Right atrium auricular region (tissue), 2 donors: ENCODE measurements at regions not wholly inside any gene's neighbourhood (a gene's known extent, or its start where the extent isn't known, plus 50 kb on each side); places are given as distances from the start of the nearest gene placed in this dataset.
"Not testable (repeated sequence)": the region's sequence is repeated elsewhere in the genome, so short reads cannot be mapped to it uniquely, and the experiment has no call there.

Experiments used
- DNase-seq: peaks from one replicate; pipeline ENCODE4 v3.0.0-alpha.2; 2019; ENCODE audit warnings: low spot score
- H3K27ac ChIP-seq, 2 donors: fragments of 200-600 bp; sonication (generic); 1 replicate in 1 of 2; 2 replicates in 1 of 2; pipeline ENCODE4 v1.5.1; 2016 to 2019
- H3K27me3 ChIP-seq, 2 donors: fragments of 200-600 bp; sonication (generic); one replicate each; pipeline versions ENCODE4 v1.5.1 to v1.6.0; 2017 to 2019
- H3K36me3 ChIP-seq: fragments of 200-600 bp; sonication (generic); one replicate; pipeline ENCODE4 v1.5.1; 2016
- H3K4me1 ChIP-seq, 2 donors: fragments of 200-600 bp; sonication (generic); one replicate each; pipeline versions ENCODE4 v1.5.1 to v1.6.0; 2017 to 2019
- H3K4me3 ChIP-seq, 2 donors: fragments of 200-600 bp; sonication (generic); 1 replicate in 1 of 2; 2 replicates in 1 of 2; pipeline ENCODE4 v1.5.1; 2017 to 2019; ENCODE audit warnings: mild to moderate bottlenecking in 1 of 2, moderate library complexity in 1 of 2
- H3K9me3 ChIP-seq, 2 donors: fragments of 200-600 bp; sonication (generic); one replicate each; pipeline ENCODE4 v1.5.1; 2019
- CTCF ChIP-seq, 2 donors: fragments of 200-600 bp; sonication (generic); IDR thresholded peaks; one replicate each; pipeline ENCODE4 v1.5.1; 2019; ENCODE audit warnings: antibody characterized with exemption in 2 of 2

DNA sequence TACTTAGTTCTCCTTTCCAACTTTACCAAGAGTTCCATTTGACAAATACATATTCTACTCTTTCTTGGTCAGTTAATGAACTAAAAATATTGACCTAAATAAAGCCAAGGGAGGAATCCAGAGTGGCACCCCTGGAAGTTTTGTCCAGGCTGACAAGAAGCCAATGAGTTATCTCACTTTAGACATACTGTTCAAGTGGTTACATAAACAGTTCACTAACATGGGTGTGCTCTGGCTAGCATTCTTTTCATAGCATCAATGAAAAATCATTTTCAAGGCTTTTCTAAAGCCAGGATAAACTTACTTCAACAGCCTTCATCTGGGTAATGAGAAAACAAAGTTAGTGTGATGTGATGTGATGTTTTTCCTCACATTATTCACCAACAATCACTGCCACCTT is 649.4 kb downstream of the TDRD15 start:
- H3K9me3 ChIP-seq, result no peaks in the 10 kb centered on the region
- no peak for TF ChIP-seq CTCF (IDR thresholded peaks at IDR 0.05)
- H3K27me3 ChIP-seq, result no peaks in the 10 kb centered on the region
- no peaks in the 10 kb centered on the region for H3K36me3 ChIP-seq
- H3K27ac ChIP-seq, result peak overlapping the region; percentile 6 to 8
- no peak for DNase-seq
- peaks cover 0 to 13% of the 10 kb centered on the region in 2 donors for H3K4me1 ChIP-seq
- H3K4me3 ChIP-seq, result no peak overlapping the region

GRCh38 chr2:21774691-21775368 is 651.1 kb downstream of the TDRD15 start:
- TF ChIP-seq CTCF (IDR thresholded peaks at IDR 0.05), result no peak
- Histone ChIP-seq H3K4me1 (peaks cover 0 to 13% of the 10 kb centered on the region in 2 donors), H3K27me3 (no peaks in the 10 kb centered on the region), H3K27ac (no peak overlapping the region), H3K9me3 (no peaks in the 10 kb centered on the region), H3K36me3 (no peaks in the 10 kb centered on the region), H3K4me3 (no peak overlapping the region)
- DNase-seq, result no peak

DNA sequence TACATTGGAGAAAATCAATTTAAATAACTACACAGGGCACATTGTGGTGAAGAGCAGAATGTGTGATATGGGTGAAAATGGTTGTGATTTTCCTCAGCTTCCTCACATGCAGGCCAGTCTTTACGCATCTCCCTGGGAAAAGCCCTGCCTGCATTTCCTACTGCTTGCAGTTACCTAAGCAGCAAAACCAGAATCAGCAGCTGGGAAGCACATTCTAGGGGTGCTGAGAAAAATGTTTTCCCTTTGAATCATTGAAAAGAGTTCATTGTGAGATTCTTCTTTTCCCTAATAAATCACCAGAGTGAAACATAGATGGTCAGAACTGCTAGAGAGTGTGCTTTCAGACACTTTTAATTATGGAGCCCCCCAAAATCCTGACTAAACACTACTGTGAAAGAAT is 656.0 kb downstream of the TDRD15 start:
- H3K36me3 ChIP-seq, result no peaks in the 10 kb centered on the region
- no peaks in the 10 kb centered on the region for H3K27me3 ChIP-seq
- TF ChIP-seq CTCF (IDR thresholded peaks at IDR 0.05), result no peak
- H3K4me1 ChIP-seq, result no peaks in the 10 kb centered on the region
- no peaks in the 10 kb centered on the region for H3K9me3 ChIP-seq
- DNase-seq, result no peak
- H3K27ac ChIP-seq, result no peak overlapping the region
- no peak overlapping the region for H3K4me3 ChIP-seq

DNA sequence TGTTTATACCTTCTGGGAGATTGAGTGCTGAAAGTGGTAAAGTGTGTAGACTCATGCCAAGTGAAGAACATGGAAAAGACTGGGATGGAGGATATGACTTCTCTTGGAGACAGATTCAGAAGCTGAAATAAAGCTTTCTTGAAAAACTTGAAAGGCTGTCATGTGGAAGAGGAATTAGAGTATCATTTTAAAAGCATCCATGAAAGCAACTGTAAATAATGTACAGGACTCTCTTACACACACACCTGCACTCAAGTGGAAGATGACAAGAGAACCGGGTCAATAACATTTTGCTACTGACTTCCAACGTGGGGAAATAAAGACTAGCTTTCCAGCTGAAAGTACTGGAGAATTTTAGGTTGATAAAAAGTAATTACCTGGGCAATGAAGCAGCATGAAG is 658.2 kb downstream of the TDRD15 start:
- no peak for TF ChIP-seq CTCF (IDR thresholded peaks at IDR 0.05)
- Histone ChIP-seq H3K27me3 (no peaks in the 10 kb centered on the region), H3K4me1 (no peaks in the 10 kb centered on the region), H3K36me3 (no peaks in the 10 kb centered on the region), H3K27ac (no peak overlapping the region), H3K9me3 (no peaks in the 10 kb centered on the region), H3K4me3 (no peak overlapping the region)
- no peak for DNase-seq

DNA sequence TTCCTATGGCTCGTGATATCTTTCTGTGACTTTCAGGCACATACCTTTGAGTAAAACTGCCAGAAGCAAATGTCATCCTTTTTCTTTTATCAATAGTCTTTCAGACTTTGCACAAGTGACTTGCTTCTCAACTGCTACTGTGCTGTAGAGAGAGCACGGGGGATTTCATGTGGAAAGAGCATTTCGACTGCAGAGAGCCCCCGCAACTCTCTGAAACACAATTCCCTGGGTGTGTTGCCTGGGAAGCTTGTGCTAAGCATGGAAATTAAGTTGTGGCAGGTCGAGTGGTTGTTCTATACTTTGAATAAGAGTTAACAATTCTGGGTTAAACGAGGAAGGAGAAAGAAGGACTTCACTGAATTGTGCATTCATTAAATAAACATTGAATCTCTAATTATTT is 659.1 kb downstream of the TDRD15 start:
- H3K36me3 ChIP-seq, result no peaks in the 10 kb centered on the region
- H3K9me3 ChIP-seq, result no peaks in the 10 kb centered on the region
- no peak overlapping the region for H3K27ac ChIP-seq
- H3K27me3 ChIP-seq, result no peaks in the 10 kb centered on the region
- no peaks in the 10 kb centered on the region for H3K4me1 ChIP-seq
- no peak for TF ChIP-seq CTCF (IDR thresholded peaks at IDR 0.05)
- DNase-seq, result no peak
- no peak overlapping the region for H3K4me3 ChIP-seq

GRCh38 chr2:21787941-21788340 is 664.2 kb downstream of the TDRD15 start:
- no peak for TF ChIP-seq CTCF (IDR thresholded peaks at IDR 0.05)
- H3K27ac ChIP-seq, result no peak overlapping the region
- no peaks in the 10 kb centered on the region for H3K4me1 ChIP-seq
- no peaks in the 10 kb centered on the region for H3K27me3 ChIP-seq
- no peak overlapping the region for H3K4me3 ChIP-seq
- DNase-seq, result no peak
- H3K36me3 ChIP-seq, result no peaks in the 10 kb centered on the region
- no peaks in the 10 kb centered on the region for H3K9me3 ChIP-seq

- not testable (repeated sequence) for DNase-seq, H3K36me3 ChIP-seq, H3K4me1 ChIP-seq, H3K27me3 ChIP-seq, H3K4me3 ChIP-seq, H3K27ac ChIP-seq, H3K9me3 ChIP-seq
Observed at GRCh38 chr2:21790311-21790710, 666.5 kb downstream of the TDRD15 start.
